C4-2B (cell line): ENCODE measurements at regions not wholly inside any gene's neighbourhood (a gene's known extent, or its start where the extent isn't known, plus 50 kb on each side); places are given as distances from the start of the nearest gene placed in this dataset.

Source experiments
- H3K27ac ChIP-seq: fragments of 450-650 bp; 2 replicates; pipeline ENCODE4 v1.5.1; 2017
- CTCF ChIP-seq: fragments of 450-650 bp; conservative IDR thresholded peaks from 2 replicates; pipeline ENCODE4 v1.5.1; 2017; ENCODE audit warnings: mild to moderate bottlenecking
- ZFX ChIP-seq: fragments of 450-650 bp; IDR thresholded peaks from 2 replicates; pipeline ENCODE4 v1.6.1; 2017

GRCh38 chr4:25538430-25538829, 117.2 kb upstream of the SLC34A2 start:
- no peak for TF ChIP-seq ZFX
- no peak for TF ChIP-seq CTCF
- no peak overlapping the region for H3K27ac ChIP-seq

GRCh38 chr4:25539241-25539640, 116.4 kb upstream of the SLC34A2 start:
- H3K27ac ChIP-seq: no peak overlapping the region
- TF ChIP-seq CTCF: no peak
- TF ChIP-seq ZFX: no peak

GRCh38 chr4:25540734-25541133, 114.9 kb upstream of the SLC34A2 start:
- no peak for TF ChIP-seq CTCF
- no peak overlapping the region for H3K27ac ChIP-seq

- TF ChIP-seq CTCF: no peak
- no peak for TF ChIP-seq ZFX
- H3K27ac ChIP-seq: no peak overlapping the region
These were observed 108.3 kb upstream of the SLC34A2 start for GRCh38 chr4:25547343-25547742.

- TF ChIP-seq ZFX (no peak), CTCF (no peak)
- H3K27ac ChIP-seq: no peak overlapping the region
These were observed 106.2 kb upstream of the SLC34A2 start for GRCh38 chr4:25549413-25549812.

GRCh38 chr4:25550376-25551030, 105.1 kb upstream of the SLC34A2 start:
- TF ChIP-seq ZFX: no peak
- TF ChIP-seq CTCF: no peak
- H3K27ac ChIP-seq: no peak overlapping the region

GRCh38 chr4:25551605-25552004, 104.0 kb upstream of the SLC34A2 start:
- TF ChIP-seq ZFX (no peak), CTCF (no peak)
- H3K27ac ChIP-seq: no peak overlapping the region
